ENCODE measurements at regions not wholly inside any gene's neighbourhood (a gene's known extent, or its start where the extent isn't known, plus 50 kb on each side); places are given as distances from the start of the nearest gene placed in this dataset.

DNA sequence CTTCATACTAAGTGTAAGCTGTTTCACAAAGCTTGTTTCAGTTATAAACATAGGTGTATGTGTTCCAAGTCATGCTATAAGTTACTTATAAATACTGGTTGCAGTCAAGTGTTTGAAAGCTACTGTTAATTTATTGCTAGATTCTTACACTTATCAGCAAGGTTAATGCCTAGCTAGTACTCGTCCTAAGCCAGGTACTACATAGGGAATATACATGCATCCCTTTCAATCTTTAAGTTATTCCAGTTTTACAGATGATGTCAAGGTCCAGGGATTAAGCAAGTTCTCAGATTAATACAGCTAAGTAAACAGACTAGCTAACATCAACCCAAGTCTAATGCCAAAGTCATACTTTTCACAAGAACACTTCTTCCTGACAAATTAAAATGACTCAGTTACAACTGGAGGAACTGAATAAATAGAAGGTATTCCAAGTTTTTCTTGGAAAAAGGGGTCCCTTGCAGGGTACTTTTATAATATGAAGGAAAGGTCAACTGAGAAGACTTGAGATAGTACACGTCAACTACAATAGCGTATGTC, 652.2 kb upstream of the USP24 start:
- TF ChIP-seq ZNF274 (IDR thresholded peaks at IDR 0.05; ENCODE audit: low read depth, low read length) (no peak), YY1 (IDR thresholded peaks at IDR 0.05; ENCODE audit: insufficient read depth, insufficient read length) (no peak), SUZ12 (IDR thresholded peaks at IDR 0.05; ENCODE audit: extremely low read depth, insufficient read depth, insufficient read length) (no peak)

Measured in NT2/D1 (cell line).